ENCODE measurements at regions not wholly inside any gene's neighbourhood (a gene's known extent, or its start where the extent isn't known, plus 50 kb on each side); places are given as distances from the start of the nearest gene placed in this dataset.
"Not testable (repeated sequence)": the region's sequence is repeated elsewhere in the genome, so short reads cannot be mapped to it uniquely, and the experiment has no call there.

DNA sequence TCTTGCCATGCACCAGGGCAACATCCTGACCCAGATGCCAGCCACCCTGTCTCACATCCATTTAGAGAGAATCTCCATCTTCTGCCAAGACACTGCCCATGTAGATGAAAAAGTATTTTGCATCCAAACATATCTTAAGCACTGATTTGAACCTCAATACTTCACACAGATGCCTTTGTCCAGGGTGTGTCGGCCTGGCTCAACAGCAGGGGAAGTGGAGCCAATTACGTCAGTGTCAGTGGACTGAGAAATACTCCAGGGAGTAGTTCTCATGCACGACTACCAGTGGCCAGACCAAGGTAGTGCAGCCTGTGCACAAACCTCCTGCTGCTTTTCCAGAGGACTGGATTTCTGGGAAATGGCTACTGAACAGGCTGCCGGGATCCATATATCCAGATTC is 4840.7 kb upstream of the OR11H1 start:
- CTCF ChIA-PET; POLR2A ChIA-PET; H3K4me3 Mint-ChIP-seq (ENCODE audit: unreplicated experiment); H3K9me3 Mint-ChIP-seq (ENCODE audit: unreplicated experiment); BruUV-seq (replicated peaks); intact Hi-C loops (cut with micrococcal nuclease); H3K27me3 Mint-ChIP-seq (ENCODE audit: insufficient read depth, unreplicated experiment); DNase-seq (ENCODE audit: unreplicated experiment); H3K4me1 Mint-ChIP-seq (ENCODE audit: insufficient read depth, unreplicated experiment); H3K27ac Mint-ChIP-seq (ENCODE audit: low read depth, unreplicated experiment); H3K36me3 Mint-ChIP-seq (ENCODE audit: insufficient read depth, unreplicated experiment): not testable (repeated sequence)

DNA sequence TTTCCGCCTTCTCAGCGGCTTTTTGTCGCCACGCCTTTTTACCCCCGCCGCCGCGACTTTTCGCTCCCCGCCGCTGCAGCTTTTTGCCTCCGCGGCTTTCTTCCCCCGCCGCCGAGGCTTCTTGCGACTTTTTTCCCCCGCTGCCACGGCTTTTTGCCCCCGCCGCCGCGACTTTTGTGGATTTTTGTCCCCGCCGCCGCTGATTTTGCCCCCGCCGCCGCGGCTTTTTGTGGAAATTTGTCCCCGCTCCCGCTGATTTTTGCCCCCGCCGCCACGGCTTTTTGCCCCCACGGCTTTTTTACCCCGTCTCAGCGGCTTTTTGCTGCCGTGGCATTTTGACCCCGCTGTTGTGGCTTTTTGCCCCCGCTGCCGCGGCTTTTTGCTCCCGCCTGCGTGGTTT is 4829.2 kb upstream of the OR11H1 start:
- POLR2A ChIA-PET; H3K9me3 Mint-ChIP-seq (ENCODE audit: unreplicated experiment); H3K4me1 Mint-ChIP-seq (ENCODE audit: insufficient read depth, unreplicated experiment); H3K27me3 Mint-ChIP-seq (ENCODE audit: insufficient read depth, unreplicated experiment); intact Hi-C loops (cut with micrococcal nuclease); BruUV-seq (replicated peaks); DNase-seq (ENCODE audit: unreplicated experiment); H3K36me3 Mint-ChIP-seq (ENCODE audit: insufficient read depth, unreplicated experiment); H3K27ac Mint-ChIP-seq (ENCODE audit: low read depth, unreplicated experiment); CTCF ChIA-PET; H3K4me3 Mint-ChIP-seq (ENCODE audit: unreplicated experiment): not testable (repeated sequence)

DNA sequence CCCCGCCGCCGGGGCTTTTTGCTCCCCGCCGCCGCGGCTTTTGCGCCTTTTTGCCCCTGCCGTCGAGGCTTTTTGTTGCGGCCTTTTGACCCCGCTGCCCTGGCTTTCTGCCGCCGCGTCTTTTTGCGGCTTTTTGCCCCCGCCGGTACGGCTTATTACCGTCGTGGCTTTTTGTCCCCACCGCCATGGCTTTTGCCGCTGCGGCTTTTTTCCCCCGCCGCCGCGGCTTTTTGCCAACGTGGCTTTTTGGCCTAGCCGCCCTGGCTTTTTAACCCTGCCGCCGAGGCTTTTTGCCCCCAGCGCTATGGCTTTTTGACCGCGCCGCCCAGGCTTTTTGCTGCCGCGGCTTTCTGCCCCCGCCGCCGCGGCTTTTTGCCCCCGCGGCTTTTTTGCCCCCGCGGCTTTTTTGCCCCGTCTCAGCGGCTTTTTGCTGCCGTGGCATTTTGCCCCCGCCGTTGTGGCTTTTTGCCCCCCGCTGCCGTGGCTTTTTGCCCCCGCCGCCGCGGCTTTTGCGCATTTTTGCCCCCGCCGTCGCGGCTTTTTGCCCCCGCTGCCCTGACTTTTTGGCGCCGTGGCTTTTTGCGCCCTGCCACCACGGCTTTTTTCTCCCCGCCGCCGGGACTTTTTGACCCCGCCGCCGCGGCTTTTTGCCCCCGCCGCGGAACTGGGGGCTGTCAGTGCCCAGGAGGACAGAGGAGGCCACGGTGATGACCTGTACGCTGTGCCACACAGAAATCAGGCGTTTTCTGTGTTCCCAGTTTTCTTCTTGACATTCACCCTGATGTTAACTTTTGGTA is 4828.5 kb upstream of the OR11H1 start:
- H3K4me1 Mint-ChIP-seq (ENCODE audit: insufficient read depth, unreplicated experiment); H3K4me3 Mint-ChIP-seq (ENCODE audit: unreplicated experiment); H3K9me3 Mint-ChIP-seq (ENCODE audit: unreplicated experiment); H3K36me3 Mint-ChIP-seq (ENCODE audit: insufficient read depth, unreplicated experiment); CTCF ChIA-PET; H3K27ac Mint-ChIP-seq (ENCODE audit: low read depth, unreplicated experiment); POLR2A ChIA-PET; BruUV-seq (replicated peaks); DNase-seq (ENCODE audit: unreplicated experiment); H3K27me3 Mint-ChIP-seq (ENCODE audit: insufficient read depth, unreplicated experiment); intact Hi-C loops (cut with micrococcal nuclease): not testable (repeated sequence)

DNA sequence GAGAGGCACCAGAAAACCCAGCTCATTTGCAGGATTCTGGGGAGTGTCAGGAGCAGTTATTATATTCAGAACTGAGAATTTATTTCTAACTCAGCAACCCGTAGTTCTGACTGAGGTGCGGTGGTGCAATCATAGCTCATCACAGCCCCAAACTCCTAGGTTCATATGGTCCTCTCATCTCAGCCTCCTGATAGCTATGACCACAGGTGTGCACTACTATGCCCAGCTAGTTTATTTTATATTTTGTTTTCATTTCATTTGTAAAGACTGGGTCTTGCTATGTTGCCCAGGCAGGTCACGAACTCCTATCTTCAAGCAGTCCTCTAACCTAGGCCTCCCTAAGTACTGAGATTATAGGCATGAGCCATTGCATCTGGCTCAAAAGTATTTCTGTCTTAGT is 4819.8 kb upstream of the OR11H1 start:
- H3K4me1 Mint-ChIP-seq (ENCODE audit: insufficient read depth, unreplicated experiment); H3K27me3 Mint-ChIP-seq (ENCODE audit: insufficient read depth, unreplicated experiment); H3K36me3 Mint-ChIP-seq (ENCODE audit: insufficient read depth, unreplicated experiment); POLR2A ChIA-PET; CTCF ChIA-PET; H3K27ac Mint-ChIP-seq (ENCODE audit: low read depth, unreplicated experiment); DNase-seq (ENCODE audit: unreplicated experiment); H3K4me3 Mint-ChIP-seq (ENCODE audit: unreplicated experiment); intact Hi-C loops (cut with micrococcal nuclease); BruUV-seq (replicated peaks): not testable (repeated sequence)
- H3K9me3 Mint-ChIP-seq (ENCODE audit: unreplicated experiment): peaks cover 14% of the 10 kb centered on the region

DNA sequence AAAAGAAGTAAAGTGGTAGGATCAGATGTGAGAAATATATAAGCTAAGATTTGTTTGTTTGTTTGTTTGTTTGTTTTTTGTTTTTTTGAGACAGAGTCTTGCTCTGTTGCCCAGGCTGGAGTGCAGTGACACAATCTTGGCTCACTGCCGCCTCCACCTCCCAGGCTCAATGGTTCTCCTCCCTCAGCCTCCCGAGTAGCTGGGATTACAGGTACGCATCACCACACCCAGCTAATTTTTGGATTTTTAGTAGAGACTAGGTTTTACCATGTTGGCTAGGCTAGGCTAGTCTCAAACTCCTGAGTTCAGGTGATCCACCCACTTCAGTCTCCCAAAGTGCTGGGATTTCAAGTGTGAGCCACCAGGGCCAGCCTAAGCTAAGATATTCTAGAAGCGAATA is 4817.1 kb upstream of the OR11H1 start:
- H3K27me3 Mint-ChIP-seq (ENCODE audit: insufficient read depth, unreplicated experiment); H3K4me1 Mint-ChIP-seq (ENCODE audit: insufficient read depth, unreplicated experiment); POLR2A ChIA-PET; intact Hi-C loops (cut with micrococcal nuclease); CTCF ChIA-PET; H3K4me3 Mint-ChIP-seq (ENCODE audit: unreplicated experiment); H3K27ac Mint-ChIP-seq (ENCODE audit: low read depth, unreplicated experiment); BruUV-seq (replicated peaks); H3K36me3 Mint-ChIP-seq (ENCODE audit: insufficient read depth, unreplicated experiment); DNase-seq (ENCODE audit: unreplicated experiment): not testable (repeated sequence)
- peaks cover 32% of the 10 kb centered on the region for H3K9me3 Mint-ChIP-seq (ENCODE audit: unreplicated experiment)

DNA sequence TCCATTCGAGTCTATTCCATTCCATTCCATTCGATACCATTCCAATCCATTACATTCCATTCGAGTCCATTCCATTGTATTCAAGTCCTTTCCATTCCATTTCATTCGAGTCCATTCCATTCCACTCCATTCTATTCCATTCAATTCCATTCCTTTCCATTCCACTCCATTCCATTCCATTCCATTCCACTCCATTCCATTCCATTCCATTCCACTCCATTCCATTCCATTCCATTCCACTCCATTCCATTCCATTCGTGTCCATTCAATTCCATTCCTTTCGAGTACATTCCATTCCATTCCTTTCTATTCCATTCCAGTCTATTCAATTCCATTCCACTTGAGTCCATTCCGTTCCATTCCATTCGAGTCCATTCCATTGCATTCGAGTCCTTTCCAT is 4805.2 kb upstream of the OR11H1 start:
- BruUV-seq (replicated peaks); H3K36me3 Mint-ChIP-seq (ENCODE audit: insufficient read depth, unreplicated experiment); intact Hi-C loops (cut with micrococcal nuclease); H3K27ac Mint-ChIP-seq (ENCODE audit: low read depth, unreplicated experiment); H3K4me3 Mint-ChIP-seq (ENCODE audit: unreplicated experiment); DNase-seq (ENCODE audit: unreplicated experiment); POLR2A ChIA-PET; H3K27me3 Mint-ChIP-seq (ENCODE audit: insufficient read depth, unreplicated experiment); CTCF ChIA-PET; H3K4me1 Mint-ChIP-seq (ENCODE audit: insufficient read depth, unreplicated experiment): not testable (repeated sequence)
- H3K9me3 Mint-ChIP-seq (ENCODE audit: unreplicated experiment): peaks cover 94% of the 10 kb centered on the region

DNA sequence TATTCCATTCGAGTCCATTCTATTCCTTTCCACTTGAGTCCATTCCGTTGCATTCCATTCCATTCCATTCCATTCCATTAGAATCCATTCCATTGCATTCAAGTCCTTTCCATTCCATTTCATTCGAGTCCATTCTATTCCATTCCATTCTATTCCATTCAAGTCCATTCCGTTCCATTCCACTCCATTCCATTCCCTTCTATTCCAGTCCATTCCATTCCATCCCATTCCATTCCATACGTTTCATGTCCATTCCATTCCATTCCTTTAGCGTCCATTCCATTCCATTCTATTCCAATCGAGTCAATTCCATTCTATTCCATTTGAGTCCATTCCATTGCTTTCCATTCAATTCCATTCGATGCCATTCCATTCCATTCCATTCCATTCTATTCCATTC is 4804.0 kb upstream of the OR11H1 start:
- CTCF ChIA-PET; H3K4me1 Mint-ChIP-seq (ENCODE audit: insufficient read depth, unreplicated experiment); DNase-seq (ENCODE audit: unreplicated experiment); intact Hi-C loops (cut with micrococcal nuclease); H3K4me3 Mint-ChIP-seq (ENCODE audit: unreplicated experiment); POLR2A ChIA-PET; BruUV-seq (replicated peaks); H3K27me3 Mint-ChIP-seq (ENCODE audit: insufficient read depth, unreplicated experiment); H3K27ac Mint-ChIP-seq (ENCODE audit: low read depth, unreplicated experiment); H3K36me3 Mint-ChIP-seq (ENCODE audit: insufficient read depth, unreplicated experiment): not testable (repeated sequence)
- H3K9me3 Mint-ChIP-seq (ENCODE audit: unreplicated experiment): peaks cover 94% of the 10 kb centered on the region

All from MCF 10A (cell line).